A549 (cell line): ENCODE measurements at regions not wholly inside any gene's neighbourhood (a gene's known extent, or its start where the extent isn't known, plus 50 kb on each side); places are given as distances from the start of the nearest gene placed in this dataset.

Experiments used
- ATAC-seq, 2 experiments: fragments of 200-7000 bp in 1 of 2; fragments of >200 bp in 1 of 2; cut with Nextera tagmentation in 1 of 2; cut with Tn5 transposase in 1 of 2; 3 replicates each; pipeline versions ENCODE4 v1.8.0 to v1.9.1; 2018 to 2020; ENCODE audit warnings: mild to moderate bottlenecking in 1 of 2, moderate library complexity in 1 of 2
- CTCF ChIA-PET: fragments of 300-600 bp; sonication (Branson Sonifier 250); formaldehyde crosslinking; extraction: SDS; loops from one replicate; lab custom pipeline; 2021; ENCODE audit warnings: antibody characterized with exemption, inconsistent platforms; lab: Yijun Ruan, JAX
- POLR2A ChIA-PET: fragments of 350-600 bp; formaldehyde crosslinking; extraction: SDS; loops from one replicate; lab custom pipeline; 2021; ENCODE audit warnings: antibody characterized with exemption, inconsistent platforms; lab: Yijun Ruan, JAX
- DNase-seq, 2 experiments: peaks; one replicate each; pipeline versions ENCODE4 v3.0.0 to v3.0.0-alpha.2; 2011 to 2016; ENCODE audit warnings: low read depth in 1 of 2, low spot score in 1 of 2
- FAIRE-seq: peaks from 2 replicates; lab custom pipeline; 2011; peaks lifted over from hg19 to GRCh38; lab: Jason Lieb, UNC
- H3K27ac ChIP-seq, 2 experiments: fragments of >200 bp; sonication (Bioruptor Twin); formaldehyde crosslinking; 3 replicates each; pipeline ENCODE4 v1.5.1; 2016 to 2017
- H3K4me1 ChIP-seq: fragments of >200 bp; sonication (Bioruptor Twin); formaldehyde crosslinking; 3 replicates; pipeline ENCODE4 v1.6.1; 2016
- H3K4me2 ChIP-seq: fragments of >200 bp; sonication (Bioruptor Twin); formaldehyde crosslinking; 3 replicates; pipeline ENCODE4 v1.6.1; 2016
- H3K4me3 ChIP-seq: fragments of >200 bp; sonication (Bioruptor Twin); formaldehyde crosslinking; 3 replicates; pipeline ENCODE4 v1.5.1; 2016
- H3K9me3 ChIP-seq: fragments of >200 bp; sonication (Bioruptor Twin); formaldehyde crosslinking; 3 replicates; pipeline ENCODE4 v1.6.1; 2016
- BHLHE40 ChIP-seq: IDR thresholded peaks from 2 replicates; pipeline ENCODE4 v1.6.1; 2012; ENCODE audit warnings: low read depth, low read length, inconsistent platforms
- CBX2 ChIP-seq: fragments of 200-600 bp; sonication (generic); IDR thresholded peaks from 2 replicates; pipeline ENCODE4 v1.6.1; 2016; ENCODE audit warnings: low read depth, mild to moderate bottlenecking, borderline replicate concordance
- CBX8 ChIP-seq: fragments of 200-600 bp; sonication (generic); IDR thresholded peaks from 2 replicates; pipeline ENCODE4 v1.6.1; 2016
- CEBPB ChIP-seq, 2 experiments: fragments of >200 bp in 1 of 2; sonication (Bioruptor Twin) in 1 of 2; formaldehyde crosslinking in 1 of 2; IDR thresholded peaks; 2 replicates each; pipeline ENCODE4 v1.6.1; 2012 to 2016
- CHD4 ChIP-seq: fragments of 200-600 bp; sonication (generic); IDR thresholded peaks from 2 replicates; pipeline ENCODE4 v1.6.1; 2016; ENCODE audit warnings: antibody characterized with exemption, mild to moderate bottlenecking, borderline replicate concordance
- EHF ChIP-seq: fragments of 250-450 bp; sonication (Bioruptor Pico); IDR thresholded peaks from 2 replicates; pipeline ENCODE4 v1.5.0; 2020; ENCODE audit warnings: mild to moderate bottlenecking
- EP300 ChIP-seq, 2 experiments: fragments of >200 bp; sonication (Bioruptor Twin); formaldehyde crosslinking; IDR thresholded peaks; 2 replicates in 1 of 2; 3 replicates in 1 of 2; pipeline ENCODE4 v1.6.1; 2016 to 2017
- ESRRA ChIP-seq: fragments of 150-350 bp; IDR thresholded peaks from 2 replicates; pipeline ENCODE4 v1.6.1; 2014; ENCODE audit warnings: mild to moderate bottlenecking, low read length, borderline replicate concordance
- FOSL2 ChIP-seq, 2 experiments: fragments of 450-650 bp in 1 of 2; fragments of >200 bp in 1 of 2; sonication (Bioruptor Twin) in 1 of 2; formaldehyde crosslinking; IDR thresholded peaks; 2 replicates each; pipeline versions ENCODE4 v1.5.0 to v1.6.1; 2016 to 2020; ENCODE audit warnings: mild to moderate bottlenecking in 1 of 2, moderate library complexity in 1 of 2
- HDAC2 ChIP-seq: fragments of 200-600 bp; sonication (generic); IDR thresholded peaks from 2 replicates; pipeline ENCODE4 v1.6.1; 2016
- HEYL ChIP-seq: fragments of 250-450 bp; sonication (Bioruptor Pico); IDR thresholded peaks from 2 replicates; pipeline ENCODE4 v1.8.0; 2021; ENCODE audit warnings: mild to moderate bottlenecking, moderate library complexity
- HOXB13 ChIP-seq: fragments of 250-450 bp; sonication (Bioruptor Pico); IDR thresholded peaks from 2 replicates; pipeline ENCODE4 v1.5.0; 2020; ENCODE audit warnings: low read depth, mild to moderate bottlenecking, moderate library complexity
- HOXB5 ChIP-seq: fragments of 250-450 bp; sonication (Bioruptor Pico); IDR thresholded peaks from 2 replicates; pipeline ENCODE4 v1.5.0; 2020; ENCODE audit warnings: mild to moderate bottlenecking, moderate library complexity
- KDM5A ChIP-seq: fragments of 200-600 bp; sonication (generic); IDR thresholded peaks from 2 replicates; pipeline ENCODE4 v1.6.1; 2016; ENCODE audit warnings: antibody characterized with exemption, mild to moderate bottlenecking
- NPAS2 ChIP-seq: fragments of 250-450 bp; sonication (Bioruptor Pico); IDR thresholded peaks from 2 replicates; pipeline ENCODE4 v1.8.0; 2022; ENCODE audit warnings: mild to moderate bottlenecking, moderate library complexity, borderline replicate concordance
- NR3C1 ChIP-seq: fragments of >200 bp; sonication (Bioruptor Twin); formaldehyde crosslinking; IDR thresholded peaks from 3 replicates; pipeline ENCODE4 v1.6.1; 2017
- PBX3 ChIP-seq: IDR thresholded peaks from 2 replicates; pipeline ENCODE4 v1.6.1; 2012
- PHF8 ChIP-seq: fragments of 200-600 bp; sonication (generic); IDR thresholded peaks from 2 replicates; pipeline ENCODE4 v1.6.1; 2016; ENCODE audit warnings: low read depth, mild to moderate bottlenecking, antibody characterized with exemption, moderate library complexity, borderline replicate concordance
- POLR2A ChIP-seq: IDR thresholded peaks from 2 replicates; pipeline ENCODE4 v1.6.1; 2012; ENCODE audit warnings: mild to moderate bottlenecking, low read length
- POLR2AphosphoS2 ChIP-seq: conservative IDR thresholded peaks from 2 replicates; pipeline ENCODE4 v1.6.1; 2012; ENCODE audit warnings: low read length, improper control_type of control experiment, inconsistent platforms
- RAD21 ChIP-seq, 2 experiments: fragments of >200 bp in 1 of 2; sonication (Bioruptor Twin) in 1 of 2; formaldehyde crosslinking in 1 of 2; IDR thresholded peaks in 1 of 2; conservative IDR thresholded peaks in 1 of 2; 2 replicates in 1 of 2; 3 replicates in 1 of 2; pipeline ENCODE4 v1.6.1; 2012 to 2018; ENCODE audit warnings: inconsistent platforms in 1 of 2
- RARB ChIP-seq: fragments of 250-450 bp; sonication (Bioruptor Pico); IDR thresholded peaks from 2 replicates; pipeline ENCODE4 v1.8.0; 2021; ENCODE audit warnings: mild to moderate bottlenecking, moderate library complexity
- RCOR1 ChIP-seq: fragments of 150-350 bp; IDR thresholded peaks from 2 replicates; pipeline ENCODE4 v1.6.1; 2014; ENCODE audit warnings: antibody characterized with exemption, low read length, low read depth
- REST ChIP-seq: fragments of 200-600 bp; sonication (generic); IDR thresholded peaks from 2 replicates; pipeline ENCODE4 v1.6.1; 2016; ENCODE audit warnings: antibody characterized with exemption, mild to moderate bottlenecking, moderate library complexity
- SMC3 ChIP-seq: fragments of >200 bp; sonication (Bioruptor Twin); formaldehyde crosslinking; IDR thresholded peaks from 3 replicates; pipeline ENCODE4 v1.6.1; 2018; ENCODE audit warnings: inconsistent platforms
- TP53 ChIP-seq: fragments of 250-450 bp; sonication (Bioruptor Pico); IDR thresholded peaks from 2 replicates; pipeline ENCODE4 v1.5.0; 2021; ENCODE audit warnings: mild to moderate bottlenecking, moderate library complexity
- WGBS: methylation state at CpG from one replicate; pipeline ENCODE4 v1.1.6; 2017; ENCODE audit errors: missing lambda C conversion rate; 5-methylcytosine and 5-hydroxymethylcytosine counted together
- TF ChIP-seq, protein P1 (sequence below): fragments of 250-450 bp; sonication (Bioruptor Pico); IDR thresholded peaks from 2 replicates; pipeline ENCODE4 v1.5.0; 2020; ENCODE audit warnings: low read depth, mild to moderate bottlenecking, moderate library complexity
- TF ChIP-seq, protein P2 (sequence below): fragments of >200 bp; sonication (Bioruptor Twin); formaldehyde crosslinking; IDR thresholded peaks from 2 replicates; pipeline ENCODE4 v1.6.1; 2016

DNA sequence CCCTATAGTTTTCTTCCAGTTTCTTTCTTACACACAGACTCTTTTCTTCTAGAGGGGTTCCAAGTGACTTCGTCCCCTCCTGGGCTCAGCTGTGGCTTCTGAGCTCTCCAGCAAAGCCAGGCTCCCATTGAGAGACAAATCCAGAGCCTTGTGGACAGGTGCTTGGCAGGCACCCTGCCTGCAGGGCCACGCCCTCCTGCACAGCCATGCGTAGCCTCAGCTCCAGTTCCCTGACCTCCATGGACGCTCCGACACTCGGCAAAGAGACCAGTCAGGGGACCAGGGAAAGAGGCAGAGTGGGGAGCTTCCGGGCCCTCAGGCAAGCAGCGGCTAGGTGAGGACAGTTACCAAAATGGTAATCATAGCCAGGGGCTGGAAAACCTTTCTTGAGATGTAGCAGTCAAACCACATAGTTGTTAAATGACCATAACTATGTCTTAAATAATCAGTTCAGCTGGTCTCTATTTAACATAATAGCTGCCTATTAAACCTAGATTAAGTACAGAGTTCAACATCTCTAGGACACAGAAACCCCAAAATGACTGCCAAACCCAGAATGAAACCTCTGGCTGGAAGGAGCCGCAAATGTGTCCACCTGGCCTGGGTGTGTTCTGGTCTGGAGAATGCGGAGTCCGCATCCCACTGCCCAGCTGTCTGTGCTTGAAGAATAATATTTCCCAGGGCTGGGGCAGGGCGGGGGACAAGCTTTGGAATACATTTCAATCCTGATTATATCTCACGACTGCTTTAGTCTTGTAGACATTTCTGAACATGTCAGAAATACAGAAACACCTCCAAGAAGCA lies 69.3 kb upstream of the RGMA start:
- no peak overlapping the region for H3K27ac ChIP-seq
- no peaks in the 10 kb centered on the region for H3K4me1 ChIP-seq
- H3K9me3 ChIP-seq = peaks cover 3% of the 10 kb centered on the region; the same call in 1 of the 3 replicates
- ChIA-PET POLR2A (interaction anchor here (0.7 kb wide), 1 partner anchor 327 kb away, joined by 5 read pairs; no protein-coding TSS in a partner anchor), CTCF (interaction anchor here (0.6 kb wide), 1 partner anchor 71 kb away, joined by 3 read pairs; no protein-coding TSS in a partner anchor)
- FAIRE-seq (no peak), ATAC-seq (no peak), DNase-seq (no peak)
- TF ChIP-seq CHD4 (no peak), BHLHE40 (no peak), RARB (CRISPR knock-in tag) (no peak), HOXB5 (CRISPR knock-in tag) (no peak), ESRRA (no peak)
- WGBS = 48% methylated on average over 13 of the region's 13 CpGs
- no peak overlapping the region for H3K4me3 ChIP-seq
- H3K4me2 ChIP-seq = no peak overlapping the region

DNA sequence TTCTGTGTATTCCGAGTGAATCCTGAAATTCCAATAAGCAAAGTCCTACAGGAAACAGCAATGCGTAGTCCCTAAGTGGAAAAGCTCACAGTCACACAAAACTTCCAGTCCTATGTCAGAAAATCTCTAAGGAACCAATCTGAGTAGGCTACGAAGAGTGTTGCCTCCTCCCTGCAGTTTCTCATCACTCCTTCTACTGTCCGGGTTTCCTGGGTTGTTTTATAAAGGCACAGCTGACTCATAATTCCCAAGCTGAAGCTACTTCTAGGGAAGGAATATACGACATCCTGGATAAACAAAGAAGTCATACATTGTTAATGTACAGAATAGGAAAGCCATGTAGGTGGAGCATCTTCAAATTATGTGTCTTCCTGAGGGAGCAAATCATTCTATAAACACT lies 65.7 kb upstream of the RGMA start:
- CTCF ChIA-PET = interaction anchor here (0.6 to 1.4 kb wide), 2 partner anchors 12 to 18 kb away, joined by 3 read pairs; no protein-coding TSS in a partner anchor

GRCh38 chr15:93152951-93153350 lies 63.9 kb upstream of the RGMA start:
- 44% methylated on average over 6 of the region's 6 CpGs for WGBS
- CTCF ChIA-PET = interaction anchor here (1.7 kb wide), 1 partner anchor 65 kb away, joined by 5 read pairs; no protein-coding TSS in a partner anchor
- peaks cover 3% of the 10 kb centered on the region; the same call in 1 of the 3 replicates for H3K9me3 ChIP-seq
- H3K4me1 ChIP-seq = no peaks in the 10 kb centered on the region
- no peak for ATAC-seq
- FAIRE-seq = no peak
- POLR2A ChIA-PET = no interaction called here
- no peak for DNase-seq
- H3K4me2 ChIP-seq = no peak overlapping the region
- H3K27ac ChIP-seq = no peak overlapping the region
- H3K4me3 ChIP-seq = no peak overlapping the region
- TF ChIP-seq PHF8 (no peak), CHD4 (no peak), FOSL2 (IDR thresholded peaks at IDR 0.05) (no peak), FOSL2 (CRISPR knock-in tag; IDR thresholded peaks at IDR 0.05) (no peak), POLR2AphosphoS2 (no peak), NR3C1 (no peak), HOXB13 (CRISPR knock-in tag) (no peak), CBX8 (no peak), RAD21 (conservative IDR thresholded peaks at IDR 0.05 in 1 of 2, IDR thresholded peaks at IDR 0.05 in 1 of 2) (no peak), PBX3 (no peak), CBX2 (no peak), EHF (CRISPR knock-in tag) (no peak), NPAS2 (CRISPR knock-in tag) (no peak), TP53 (CRISPR knock-in tag) (no peak)
- TF ChIP-seq, protein P1, sequence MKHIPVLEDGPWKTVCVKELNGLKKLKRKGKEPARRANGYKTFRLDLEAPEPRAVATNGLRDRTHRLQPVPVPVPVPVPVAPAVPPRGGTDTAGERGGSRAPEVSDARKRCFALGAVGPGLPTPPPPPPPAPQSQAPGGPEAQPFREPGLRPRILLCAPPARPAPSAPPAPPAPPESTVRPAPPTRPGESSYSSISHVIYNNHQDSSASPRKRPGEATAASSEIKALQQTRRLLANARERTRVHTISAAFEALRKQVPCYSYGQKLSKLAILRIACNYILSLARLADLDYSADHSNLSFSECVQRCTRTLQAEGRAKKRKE (CRISPR knock-in tag) = no peak

More for the DNA sequence above, 65.7 kb upstream of the RGMA start:
- TF ChIP-seq KDM5A (no peak), SMC3 (no peak), HDAC2 (no peak), POLR2A (no peak), HOXB5 (CRISPR knock-in tag) (no peak), TP53 (CRISPR knock-in tag) (no peak), RCOR1 (no peak), EP300 (IDR thresholded peaks at IDR 0.05) (no peak), REST (no peak), HEYL (no peak), CEBPB (IDR thresholded peaks at IDR 0.05) (no peak)
- TF ChIP-seq, protein P2, sequence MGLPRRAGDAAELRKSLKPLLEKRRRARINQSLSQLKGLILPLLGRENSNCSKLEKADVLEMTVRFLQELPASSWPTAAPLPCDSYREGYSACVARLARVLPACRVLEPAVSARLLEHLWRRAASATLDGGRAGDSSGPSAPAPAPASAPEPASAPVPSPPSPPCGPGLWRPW = no peak
- TF ChIP-seq, all 56 proteins: peak for 0
- WGBS = 15% methylated on average over 5 of the region's 5 CpGs
- no peak overlapping the region for H3K27ac ChIP-seq
- no peak for DNase-seq
- ATAC-seq = no peak
- no peaks in the 10 kb centered on the region for H3K4me1 ChIP-seq
- H3K9me3 ChIP-seq = peaks cover 3% of the 10 kb centered on the region; the same call in 1 of the 3 replicates
- FAIRE-seq = no peak
- no peak overlapping the region for H3K4me3 ChIP-seq
- POLR2A ChIA-PET = no interaction called here
- H3K4me2 ChIP-seq = no peak overlapping the region
